GM12864 (cell line): ENCODE measurements at regions not wholly inside any gene's neighbourhood (a gene's known extent, or its start where the extent isn't known, plus 50 kb on each side); places are given as distances from the start of the nearest gene placed in this dataset.

Experiments used
- DNase-seq: peaks from one replicate; pipeline ENCODE4 v3.0.0-alpha.2; 2011; ENCODE audit warnings: low read depth
- H3K4me3 ChIP-seq: 2 replicates; pipeline ENCODE4 v1.5.1; 2011; ENCODE audit warnings: mild to moderate bottlenecking, low read depth, low read length, control low read depth
- CTCF ChIP-seq: IDR thresholded peaks from 2 replicates; pipeline ENCODE4 v1.5.1; 2011; ENCODE audit warnings: low read depth, mild to moderate bottlenecking, moderate library complexity, low read length, control low read depth, inconsistent platforms; ENCODE audit errors: missing control alignments

GRCh38 chr14:84850595-84850994, 679.3 kb upstream of the FLRT2 start:
- no peak overlapping the region for H3K4me3 ChIP-seq
- no peak for DNase-seq
- TF ChIP-seq CTCF, result no peak

GRCh38 chr14:84856751-84857534, 673.0 kb upstream of the FLRT2 start:
- DNase-seq, result no peak
- H3K4me3 ChIP-seq, result no peak overlapping the region
- no peak for TF ChIP-seq CTCF

GRCh38 chr14:84857571-84857970, 672.4 kb upstream of the FLRT2 start:
- no peak for DNase-seq

GRCh38 chr14:84859116-84859515, 670.8 kb upstream of the FLRT2 start:
- H3K4me3 ChIP-seq, result no peak overlapping the region
- no peak for TF ChIP-seq CTCF
- no peak for DNase-seq

More at GRCh38 chr14:84857571-84857970, 672.4 kb upstream of the FLRT2 start:
- no peak overlapping the region for H3K4me3 ChIP-seq
- TF ChIP-seq CTCF, result no peak

- DNase-seq, result no peak
- no peak for TF ChIP-seq CTCF
- no peak overlapping the region for H3K4me3 ChIP-seq
Observed at GRCh38 chr14:84864548-84865271, 665.2 kb upstream of the FLRT2 start.

GRCh38 chr14:84871734-84872133, 658.2 kb upstream of the FLRT2 start:
- no peak for TF ChIP-seq CTCF
- H3K4me3 ChIP-seq, result no peak overlapping the region
- no peak for DNase-seq

GRCh38 chr14:84874436-84874835, 655.5 kb upstream of the FLRT2 start:
- DNase-seq, result no peak
- H3K4me3 ChIP-seq, result no peak overlapping the region
- TF ChIP-seq CTCF, result no peak
